ENCODE measurements at regions not wholly inside any gene's neighbourhood (a gene's known extent, or its start where the extent isn't known, plus 50 kb on each side); places are given as distances from the start of the nearest gene placed in this dataset.

- Histone ChIP-seq H3K27me3 (no peaks in the 10 kb centered on the region), H3K9me3 (no peaks in the 10 kb centered on the region), H3K4me1 (no peaks in the 10 kb centered on the region), H3K36me3 (no peaks in the 10 kb centered on the region), H3K4me3 (ENCODE audit: low read depth, low read length) (no peak overlapping the region)
- TF ChIP-seq, protein P1, sequence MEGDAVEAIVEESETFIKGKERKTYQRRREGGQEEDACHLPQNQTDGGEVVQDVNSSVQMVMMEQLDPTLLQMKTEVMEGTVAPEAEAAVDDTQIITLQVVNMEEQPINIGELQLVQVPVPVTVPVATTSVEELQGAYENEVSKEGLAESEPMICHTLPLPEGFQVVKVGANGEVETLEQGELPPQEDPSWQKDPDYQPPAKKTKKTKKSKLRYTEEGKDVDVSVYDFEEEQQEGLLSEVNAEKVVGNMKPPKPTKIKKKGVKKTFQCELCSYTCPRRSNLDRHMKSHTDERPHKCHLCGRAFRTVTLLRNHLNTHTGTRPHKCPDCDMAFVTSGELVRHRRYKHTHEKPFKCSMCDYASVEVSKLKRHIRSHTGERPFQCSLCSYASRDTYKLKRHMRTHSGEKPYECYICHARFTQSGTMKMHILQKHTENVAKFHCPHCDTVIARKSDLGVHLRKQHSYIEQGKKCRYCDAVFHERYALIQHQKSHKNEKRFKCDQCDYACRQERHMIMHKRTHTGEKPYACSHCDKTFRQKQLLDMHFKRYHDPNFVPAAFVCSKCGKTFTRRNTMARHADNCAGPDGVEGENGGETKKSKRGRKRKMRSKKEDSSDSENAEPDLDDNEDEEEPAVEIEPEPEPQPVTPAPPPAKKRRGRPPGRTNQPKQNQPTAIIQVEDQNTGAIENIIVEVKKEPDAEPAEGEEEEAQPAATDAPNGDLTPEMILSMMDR (IDR thresholded peaks at IDR 0.05; ENCODE audit: low read depth, low read length), result no peak
- no peak for DNase-seq
These were observed 69.6 kb upstream of the RASGEF1B start for GRCh38 chr4:81541161-81541945.

- no peaks in the 10 kb centered on the region for H3K9me3 ChIP-seq
- no peak for DNase-seq
- H3K4me1 ChIP-seq, result no peaks in the 10 kb centered on the region
- H3K36me3 ChIP-seq, result no peaks in the 10 kb centered on the region
- no peaks in the 10 kb centered on the region for H3K27me3 ChIP-seq
- H3K4me3 ChIP-seq (ENCODE audit: low read depth, low read length), result no peak overlapping the region
- TF ChIP-seq, protein P1 (IDR thresholded peaks at IDR 0.05; ENCODE audit: low read depth, low read length), result no peak
These were observed 67.2 kb upstream of the RASGEF1B start for GRCh38 chr4:81538716-81539427.

DNA sequence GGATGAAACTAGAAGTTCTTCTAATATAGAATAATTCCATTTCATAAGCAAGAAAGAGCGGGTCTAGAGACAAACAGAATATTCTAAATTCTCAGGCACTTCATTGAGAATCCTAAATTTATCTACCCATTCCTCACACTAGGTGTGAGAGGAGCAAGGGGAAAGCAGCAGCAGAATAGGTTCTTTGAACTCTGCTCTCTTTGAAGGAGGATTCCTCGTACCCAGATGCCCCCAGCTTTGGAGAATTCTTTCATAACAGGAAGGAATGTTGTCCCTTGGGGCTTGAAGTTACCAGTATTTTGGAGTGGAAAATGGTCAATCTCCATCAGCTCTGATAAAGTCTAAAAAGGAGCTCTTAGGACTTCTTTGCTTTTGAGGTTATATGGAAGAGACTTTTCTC lies 59.7 kb upstream of the RASGEF1B start:
- TF ChIP-seq, protein P1 (IDR thresholded peaks at IDR 0.05; ENCODE audit: low read depth, low read length), result no peak
- H3K4me3 ChIP-seq (ENCODE audit: low read depth, low read length), result no peak overlapping the region
- H3K27me3 ChIP-seq, result no peaks in the 10 kb centered on the region
- no peak for DNase-seq
- no peaks in the 10 kb centered on the region for H3K36me3 ChIP-seq
- no peaks in the 10 kb centered on the region for H3K4me1 ChIP-seq
- no peaks in the 10 kb centered on the region for H3K9me3 ChIP-seq

DNA sequence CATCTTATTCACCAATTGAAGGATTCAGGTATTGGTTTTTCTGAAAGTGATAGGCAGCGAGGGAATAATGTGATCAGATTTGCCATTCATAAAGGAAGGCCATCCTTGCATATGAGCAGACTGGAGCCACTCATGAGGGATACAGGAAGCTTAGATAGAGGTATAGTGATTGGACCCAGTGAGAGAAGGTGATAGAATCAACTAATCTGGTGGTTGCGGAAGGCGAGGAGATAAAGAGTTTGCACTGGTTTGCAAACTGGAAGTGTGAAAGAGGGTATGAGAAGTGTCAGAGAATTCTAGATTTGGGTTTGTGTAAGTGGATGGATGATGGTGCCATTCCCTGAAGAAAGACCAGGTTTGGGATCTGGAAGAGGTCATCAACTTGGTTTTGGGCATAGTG lies 57.3 kb upstream of the RASGEF1B start:
- no peak overlapping the region for H3K4me3 ChIP-seq (ENCODE audit: low read depth, low read length)
- DNase-seq, result no peak
- H3K36me3 ChIP-seq, result no peaks in the 10 kb centered on the region
- TF ChIP-seq, protein P1 (IDR thresholded peaks at IDR 0.05; ENCODE audit: low read depth, low read length), result no peak
- no peaks in the 10 kb centered on the region for H3K4me1 ChIP-seq
- H3K27me3 ChIP-seq, result no peaks in the 10 kb centered on the region
- no peaks in the 10 kb centered on the region for H3K9me3 ChIP-seq

DNA sequence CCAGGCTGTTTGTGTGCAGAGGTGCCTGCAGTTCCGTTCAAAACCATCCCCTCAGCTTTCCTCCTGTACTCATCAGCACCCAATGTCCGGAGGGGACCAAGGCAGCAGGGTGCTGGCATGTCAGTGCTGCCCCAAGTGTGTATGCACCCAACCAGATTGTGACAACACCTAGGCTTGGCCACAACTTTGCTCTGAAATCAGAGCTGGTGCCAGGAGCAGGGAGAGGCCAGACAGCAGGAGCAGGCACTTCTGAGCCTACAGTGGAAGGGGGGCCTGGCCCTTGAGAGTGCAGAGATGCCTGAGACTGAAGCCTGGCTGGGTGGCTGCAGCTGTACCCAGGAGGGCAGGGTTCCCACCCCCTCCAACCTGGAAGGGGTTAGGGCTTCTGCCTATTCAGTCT lies 56.5 kb upstream of the RASGEF1B start:
- Histone ChIP-seq H3K4me1 (no peaks in the 10 kb centered on the region), H3K36me3 (no peaks in the 10 kb centered on the region), H3K27me3 (no peaks in the 10 kb centered on the region), H3K4me3 (ENCODE audit: low read depth, low read length) (no peak overlapping the region), H3K9me3 (no peaks in the 10 kb centered on the region)
- TF ChIP-seq, protein P1 (IDR thresholded peaks at IDR 0.05; ENCODE audit: low read depth, low read length), result no peak
- DNase-seq, result no peak

DNA sequence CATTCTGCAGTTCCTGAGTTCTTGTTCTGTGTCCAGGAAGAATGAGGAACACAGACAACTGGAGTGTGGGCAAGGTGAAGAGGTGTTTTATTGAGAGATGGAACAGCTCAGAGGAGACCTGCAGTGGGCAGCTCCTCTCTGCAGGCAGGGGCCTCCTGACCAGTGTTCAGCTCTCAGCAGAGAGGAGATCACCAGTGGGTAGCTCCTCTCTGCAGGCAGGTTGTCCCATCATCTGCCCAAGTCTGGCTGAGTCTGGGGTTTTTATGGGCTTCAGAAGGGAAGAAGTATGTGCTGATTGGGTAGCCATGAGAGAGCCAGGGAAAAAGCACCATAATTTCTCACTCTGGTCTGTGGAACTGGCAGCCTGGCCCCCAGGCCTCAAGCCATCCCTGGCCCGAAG lies 56.0 kb upstream of the RASGEF1B start:
- H3K36me3 ChIP-seq, result no peaks in the 10 kb centered on the region
- no peaks in the 10 kb centered on the region for H3K9me3 ChIP-seq
- H3K4me3 ChIP-seq (ENCODE audit: low read depth, low read length), result no peak overlapping the region
- TF ChIP-seq, protein P1 (IDR thresholded peaks at IDR 0.05; ENCODE audit: low read depth, low read length), result no peak
- no peaks in the 10 kb centered on the region for H3K4me1 ChIP-seq
- no peaks in the 10 kb centered on the region for H3K27me3 ChIP-seq
- DNase-seq, result no peak

Measured in BE2C (cell line).